Mesendoderm (in vitro differentiated cells): ENCODE measurements at regions not wholly inside any gene's neighbourhood (a gene's known extent, or its start where the extent isn't known, plus 50 kb on each side); places are given as distances from the start of the nearest gene placed in this dataset.

Experiments used
- DNase-seq: peaks from one replicate; pipeline ENCODE4 v3.0.0; 2013
- H2AK5ac ChIP-seq: 2 replicates; pipeline ENCODE4 v1.6.1; 2013; ENCODE audit warnings: low read length, inconsistent platforms
- H2BK120ac ChIP-seq: 2 replicates; pipeline ENCODE4 v1.6.1; 2013; ENCODE audit warnings: low read depth, mild to moderate bottlenecking, low read length, moderate library complexity, mixed read lengths
- H2BK15ac ChIP-seq: replicated peaks from 2 replicates; pipeline ENCODE4 v1.6.1; 2013; ENCODE audit warnings: low read depth, mild to moderate bottlenecking, moderate library complexity
- H2BK5ac ChIP-seq: 2 replicates; pipeline ENCODE4 v1.6.1; 2013; ENCODE audit warnings: low read length, inconsistent platforms
- H3K18ac ChIP-seq: 2 replicates; pipeline ENCODE4 v1.6.1; 2013; ENCODE audit warnings: mild to moderate bottlenecking, low read length, mixed read lengths
- H3K23ac ChIP-seq: one replicate; pipeline ENCODE4 v1.6.1; 2013; ENCODE audit warnings: low read length
- H3K27ac ChIP-seq: 2 replicates; pipeline ENCODE4 v1.5.1; 2013; ENCODE audit warnings: low read depth, mild to moderate bottlenecking, inconsistent platforms, low read length, moderate library complexity
- H3K27me3 ChIP-seq: 2 replicates; pipeline ENCODE4 v1.6.1; 2013; ENCODE audit warnings: low read length, control low read depth, mild to moderate bottlenecking, inconsistent platforms; ENCODE audit not compliant: insufficient read depth, poor library complexity
- H3K36me3 ChIP-seq: 2 replicates; pipeline ENCODE4 v1.6.1; 2013; ENCODE audit warnings: low read length, inconsistent platforms; ENCODE audit not compliant: control insufficient read depth, insufficient read depth
- H3K4ac ChIP-seq: one replicate; pipeline ENCODE4 v1.6.1; 2013; ENCODE audit warnings: low read depth, mild to moderate bottlenecking, low read length, moderate library complexity
- H3K4me1 ChIP-seq: 2 replicates; pipeline ENCODE4 v1.6.1; 2013; ENCODE audit warnings: low read depth, low read length, inconsistent platforms; ENCODE audit not compliant: control insufficient read depth
- H3K4me2 ChIP-seq: 2 replicates; pipeline ENCODE4 v1.6.1; 2013; ENCODE audit warnings: low read length
- H3K4me3 ChIP-seq: 2 replicates; pipeline ENCODE4 v1.5.1; 2013; ENCODE audit warnings: mild to moderate bottlenecking, low read length
- H3K56ac ChIP-seq: one replicate; pipeline ENCODE4 v1.6.1; 2013; ENCODE audit warnings: low read length
- H3K79me1 ChIP-seq: 2 replicates; pipeline ENCODE4 v1.6.1; 2013; ENCODE audit warnings: low read length, inconsistent platforms
- H3K79me2 ChIP-seq: 2 replicates; pipeline ENCODE4 v1.6.1; 2013; ENCODE audit warnings: mild to moderate bottlenecking, low read length; ENCODE audit not compliant: control insufficient read depth, insufficient read depth
- H3K9ac ChIP-seq: 2 replicates; pipeline ENCODE4 v1.6.1; 2013; ENCODE audit warnings: low read length, inconsistent platforms
- H4K5ac ChIP-seq: one replicate; pipeline ENCODE4 v1.6.1; 2013; ENCODE audit warnings: low read length
- H4K8ac ChIP-seq: one replicate; pipeline ENCODE4 v1.6.1; 2013; ENCODE audit warnings: low read depth, mild to moderate bottlenecking, control low read depth, low read length, moderate library complexity
- WGBS: extraction: QIAGEN DNeasy Blood & Tissue Kit; methylation state at CpG from one replicate; pipeline ENCODE4 v1.1.7; 2013; ENCODE audit warnings: low lambda C conversion rate, missing lambda C conversion rate; ENCODE audit not compliant: insufficient coverage; ENCODE audit errors: extremely low coverage; 5-methylcytosine and 5-hydroxymethylcytosine counted together

DNA sequence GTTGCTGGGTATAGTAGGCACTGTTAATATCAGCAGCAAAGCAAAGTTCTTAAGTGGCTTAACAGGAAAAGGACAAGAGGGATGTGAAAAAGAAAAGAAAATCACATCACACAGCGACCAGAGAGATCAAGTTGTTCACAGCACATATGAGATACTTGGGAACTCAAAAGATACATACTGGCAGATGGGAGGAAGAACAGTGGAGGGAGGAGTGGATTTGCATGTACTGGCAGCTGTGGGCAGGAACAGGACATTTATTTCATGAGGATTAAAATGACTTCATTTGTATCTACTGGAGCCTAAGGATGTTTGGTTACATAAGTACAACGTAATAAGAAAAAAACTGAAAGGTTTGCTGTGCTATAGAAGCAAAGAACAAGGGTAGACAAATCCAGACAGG, 136.5 kb upstream of the IFNG-AS1 start:
- no peak overlapping the region for H4K5ac ChIP-seq
- H3K27me3 ChIP-seq = no peaks in the 10 kb centered on the region
- H3K56ac ChIP-seq = no peak overlapping the region
- no peak overlapping the region for H3K18ac ChIP-seq
- H3K79me1 ChIP-seq = no peaks in the 10 kb centered on the region
- no peak overlapping the region for H2AK5ac ChIP-seq
- H3K27ac ChIP-seq = no peak overlapping the region
- H3K36me3 ChIP-seq = no peaks in the 10 kb centered on the region
- no peak overlapping the region for H2BK120ac ChIP-seq
- no CpG with 5 or more reads among the region's 2 CpGs for WGBS
- no peak overlapping the region for H2BK15ac ChIP-seq
- no peak overlapping the region for H3K4ac ChIP-seq
- no peak overlapping the region for H3K23ac ChIP-seq
- no peak overlapping the region for H3K4me3 ChIP-seq
- H3K9ac ChIP-seq = no peak overlapping the region
- no peaks in the 10 kb centered on the region for H3K79me2 ChIP-seq
- no peak overlapping the region for H2BK5ac ChIP-seq
- no peak for DNase-seq
- no peaks in the 10 kb centered on the region for H3K4me1 ChIP-seq
- no peak overlapping the region for H4K8ac ChIP-seq
- no peak overlapping the region for H3K4me2 ChIP-seq

DNA sequence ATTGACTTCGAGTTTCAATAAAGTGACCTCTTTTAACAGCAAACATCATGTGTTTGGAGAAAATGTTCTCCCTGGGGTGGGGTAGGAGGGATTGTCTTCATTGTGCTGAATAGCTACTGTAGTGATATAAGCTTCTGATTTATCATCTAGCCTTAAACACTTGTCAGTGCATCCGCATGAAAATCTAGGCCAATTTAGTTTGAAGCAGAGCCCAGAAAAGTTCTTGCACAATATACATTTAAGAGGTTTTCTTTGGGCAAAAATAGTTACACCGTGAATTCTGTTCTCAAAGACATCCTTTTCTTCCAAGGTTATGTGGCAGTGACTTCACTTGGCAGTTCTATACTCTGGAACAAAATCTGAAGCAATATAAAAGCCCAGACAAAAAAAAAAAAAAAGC, 136.0 kb upstream of the IFNG-AS1 start:
- DNase-seq = no peak
- H4K8ac ChIP-seq = no peak overlapping the region
- H3K36me3 ChIP-seq = no peaks in the 10 kb centered on the region
- no peaks in the 10 kb centered on the region for H3K4me1 ChIP-seq
- H4K5ac ChIP-seq = no peak overlapping the region
- no CpG with 5 or more reads among the region's 3 CpGs for WGBS
- H3K56ac ChIP-seq = no peak overlapping the region
- H3K79me2 ChIP-seq = no peaks in the 10 kb centered on the region
- H3K79me1 ChIP-seq = no peaks in the 10 kb centered on the region
- H3K18ac ChIP-seq = no peak overlapping the region
- H2BK15ac ChIP-seq = no peak overlapping the region
- H3K4me3 ChIP-seq = no peak overlapping the region
- H2AK5ac ChIP-seq = no peak overlapping the region
- no peak overlapping the region for H3K4me2 ChIP-seq
- H3K27ac ChIP-seq = no peak overlapping the region
- no peak overlapping the region for H2BK120ac ChIP-seq
- H3K4ac ChIP-seq = no peak overlapping the region
- no peak overlapping the region for H3K23ac ChIP-seq
- no peak overlapping the region for H3K9ac ChIP-seq
- H3K27me3 ChIP-seq = no peaks in the 10 kb centered on the region
- no peak overlapping the region for H2BK5ac ChIP-seq

DNA sequence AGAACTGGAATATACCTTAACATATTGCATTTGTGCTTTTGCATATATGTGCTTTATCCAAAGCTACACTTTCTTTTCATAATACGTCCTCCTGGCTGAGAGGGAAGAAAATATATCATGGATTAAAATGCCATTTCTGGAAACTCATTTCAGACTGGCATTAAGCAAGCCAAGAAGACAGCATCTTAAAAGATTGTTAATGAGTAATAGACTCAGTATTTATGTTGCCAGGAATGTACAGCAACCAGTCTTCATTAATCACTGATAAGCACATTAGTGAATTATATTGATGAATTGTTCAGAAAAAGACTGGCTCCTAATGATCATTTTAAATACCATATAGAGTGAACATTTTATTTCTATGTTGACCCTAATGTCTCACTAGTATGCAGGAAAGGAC, 134.9 kb upstream of the IFNG-AS1 start:
- no peak overlapping the region for H2AK5ac ChIP-seq
- no peaks in the 10 kb centered on the region for H3K79me2 ChIP-seq
- DNase-seq = no peak
- no peak overlapping the region for H3K18ac ChIP-seq
- no peak overlapping the region for H3K4me2 ChIP-seq
- no peak overlapping the region for H2BK5ac ChIP-seq
- no peak overlapping the region for H3K23ac ChIP-seq
- no peak overlapping the region for H3K27ac ChIP-seq
- no CpG with 5 or more reads among the region's 1 CpG for WGBS
- no peak overlapping the region for H3K4ac ChIP-seq
- no peaks in the 10 kb centered on the region for H3K79me1 ChIP-seq
- no peak overlapping the region for H3K9ac ChIP-seq
- no peaks in the 10 kb centered on the region for H3K36me3 ChIP-seq
- H3K4me3 ChIP-seq = no peak overlapping the region
- no peaks in the 10 kb centered on the region for H3K4me1 ChIP-seq
- no peaks in the 10 kb centered on the region for H3K27me3 ChIP-seq
- H4K5ac ChIP-seq = no peak overlapping the region
- H3K56ac ChIP-seq = no peak overlapping the region
- no peak overlapping the region for H4K8ac ChIP-seq
- no peak overlapping the region for H2BK15ac ChIP-seq
- H2BK120ac ChIP-seq = no peak overlapping the region

DNA sequence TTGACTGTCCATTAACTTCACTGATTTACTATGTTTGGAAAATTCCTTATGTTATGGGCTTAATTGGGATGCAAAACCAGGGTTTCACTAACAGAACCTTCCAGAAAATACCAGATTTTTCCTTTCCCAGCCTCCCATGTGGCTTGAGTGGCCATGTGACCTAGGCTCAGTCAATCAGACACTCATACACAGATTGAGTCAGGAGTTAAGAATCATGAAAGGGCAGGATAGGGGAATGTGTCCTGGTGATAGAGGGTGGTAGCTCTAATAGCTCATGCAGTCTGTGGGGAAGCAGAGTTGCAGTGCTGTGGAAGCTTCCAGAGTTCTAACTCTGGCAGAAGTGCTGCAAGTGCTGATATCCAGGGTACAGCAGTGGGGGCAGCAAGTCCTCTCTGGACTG, 134.1 kb upstream of the IFNG-AS1 start:
- H3K23ac ChIP-seq = no peak overlapping the region
- H3K56ac ChIP-seq = no peak overlapping the region
- no peak overlapping the region for H2AK5ac ChIP-seq
- H3K4me2 ChIP-seq = no peak overlapping the region
- DNase-seq = no peak
- no peak overlapping the region for H4K8ac ChIP-seq
- no peak overlapping the region for H3K4ac ChIP-seq
- no peaks in the 10 kb centered on the region for H3K79me2 ChIP-seq
- no peaks in the 10 kb centered on the region for H3K36me3 ChIP-seq
- no peaks in the 10 kb centered on the region for H3K79me1 ChIP-seq
- no peak overlapping the region for H3K4me3 ChIP-seq
- no peak overlapping the region for H3K9ac ChIP-seq
- no peak overlapping the region for H2BK120ac ChIP-seq
- no peaks in the 10 kb centered on the region for H3K27me3 ChIP-seq
- no peak overlapping the region for H3K18ac ChIP-seq
- H2BK5ac ChIP-seq = no peak overlapping the region
- H2BK15ac ChIP-seq = no peak overlapping the region
- no peak overlapping the region for H4K5ac ChIP-seq
- H3K27ac ChIP-seq = no peak overlapping the region
- no peaks in the 10 kb centered on the region for H3K4me1 ChIP-seq

DNA sequence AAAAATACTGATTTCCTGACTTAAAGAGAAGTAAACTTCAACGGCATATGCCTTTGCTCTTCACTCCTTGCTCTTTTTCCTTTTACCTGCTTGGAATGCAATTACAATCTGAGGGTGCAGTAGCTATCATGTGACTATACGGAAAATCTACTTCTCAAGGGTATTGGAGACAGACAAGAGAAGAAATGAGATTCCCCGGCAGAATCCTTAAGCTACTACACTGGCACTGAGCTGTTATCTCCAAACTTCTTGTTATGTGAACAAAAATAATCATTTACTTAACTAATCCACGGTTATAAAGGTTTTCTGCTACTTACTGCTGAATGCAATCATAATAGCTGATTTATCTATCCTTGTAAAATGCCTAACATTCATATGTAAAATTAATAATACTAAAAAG, 118.0 kb upstream of the IFNG-AS1 start:
- WGBS = no CpG with 5 or more reads among the region's 4 CpGs
- Histone ChIP-seq H3K23ac (no peak overlapping the region), H3K4me3 (no peak overlapping the region), H3K27me3 (no peaks in the 10 kb centered on the region), H2BK120ac (no peak overlapping the region), H3K4me2 (no peak overlapping the region), H2BK5ac (no peak overlapping the region), H3K79me2 (no peaks in the 10 kb centered on the region), H3K18ac (no peak overlapping the region), H3K56ac (no peak overlapping the region), H3K36me3 (no peaks in the 10 kb centered on the region), H4K8ac (no peak overlapping the region), H2AK5ac (no peak overlapping the region), H3K4me1 (no peaks in the 10 kb centered on the region), H2BK15ac (no peak overlapping the region), H3K4ac (no peak overlapping the region), H3K9ac (no peak overlapping the region), H3K79me1 (no peaks in the 10 kb centered on the region), H4K5ac (no peak overlapping the region), H3K27ac (no peak overlapping the region)
- DNase-seq = no peak

DNA sequence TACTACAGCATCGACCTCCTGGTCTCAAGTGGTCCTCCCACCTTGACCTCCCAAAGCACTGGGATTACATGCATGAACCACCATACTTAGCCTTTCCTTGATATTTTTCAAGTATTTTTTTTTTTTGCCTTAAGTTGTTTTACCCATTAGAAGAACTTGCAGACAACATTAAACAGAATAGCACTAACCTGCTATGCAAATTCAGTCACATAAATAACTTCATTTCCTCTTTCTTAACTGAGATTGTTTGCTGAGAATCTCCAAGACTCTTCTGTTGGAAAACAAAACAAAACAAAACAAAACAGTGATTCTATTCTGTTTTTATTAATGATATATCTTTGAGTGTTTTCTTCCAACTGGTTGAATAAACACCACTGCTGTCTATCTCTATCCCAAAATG, 115.9 kb upstream of the IFNG-AS1 start:
- no peak overlapping the region for H3K23ac ChIP-seq
- no CpG with 5 or more reads among the region's 1 CpG for WGBS

More for the DNA sequence above, 115.9 kb upstream of the IFNG-AS1 start:
- H3K9ac ChIP-seq = no peak overlapping the region
- H3K4me3 ChIP-seq = no peak overlapping the region
- H4K8ac ChIP-seq = no peak overlapping the region
- no peak overlapping the region for H3K56ac ChIP-seq
- H2AK5ac ChIP-seq = no peak overlapping the region
- H3K79me1 ChIP-seq = no peaks in the 10 kb centered on the region
- H3K36me3 ChIP-seq = no peaks in the 10 kb centered on the region
- H3K4me2 ChIP-seq = no peak overlapping the region
- H2BK120ac ChIP-seq = no peak overlapping the region
- no peaks in the 10 kb centered on the region for H3K27me3 ChIP-seq
- H3K4ac ChIP-seq = no peak overlapping the region
- no peaks in the 10 kb centered on the region for H3K79me2 ChIP-seq
- no peaks in the 10 kb centered on the region for H3K4me1 ChIP-seq
- no peak overlapping the region for H3K27ac ChIP-seq
- no peak overlapping the region for H2BK15ac ChIP-seq
- no peak for DNase-seq
- H3K18ac ChIP-seq = no peak overlapping the region
- no peak overlapping the region for H4K5ac ChIP-seq
- H2BK5ac ChIP-seq = no peak overlapping the region
